ENCODE measurements at regions not wholly inside any gene's neighbourhood (a gene's known extent, or its start where the extent isn't known, plus 50 kb on each side); places are given as distances from the start of the nearest gene placed in this dataset.
"Not testable (repeated sequence)": the region's sequence is repeated elsewhere in the genome, so short reads cannot be mapped to it uniquely, and the experiment has no call there.

DNA sequence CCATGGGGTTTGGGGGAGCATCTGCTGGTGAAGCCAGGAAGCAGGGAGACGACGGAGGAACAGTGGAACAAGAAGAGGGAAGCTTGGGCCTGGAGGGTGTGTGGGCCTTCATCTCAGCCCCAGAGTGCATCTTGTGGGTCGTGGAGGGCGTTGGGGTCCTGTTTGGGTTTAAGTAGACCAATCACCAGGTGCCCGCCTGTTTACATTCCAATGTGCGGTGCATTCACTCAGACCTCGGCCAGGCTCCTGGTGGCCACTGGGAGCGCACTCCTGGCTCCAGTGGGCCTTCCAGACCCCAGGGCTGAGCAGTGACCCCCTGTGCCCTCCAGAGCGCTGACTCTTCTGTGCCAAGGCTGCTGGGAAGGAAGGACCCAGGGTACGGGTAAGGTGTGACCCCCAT lies 293.7 kb downstream of the NDUFA10 start:
- DNase-seq (ENCODE audit: low read depth, low spot score) (no peak), FAIRE-seq (no peak)
- no peaks in the 10 kb centered on the region for H4K20me1 ChIP-seq (ENCODE audit: control insufficient read depth, extremely low read depth, insufficient read depth, low read length)
- H2AFZ ChIP-seq (ENCODE audit: control insufficient read depth, low read length): no peak overlapping the region
- no peak overlapping the region for H3K4me3 ChIP-seq (ENCODE audit: control insufficient read depth in 2 of 3, extremely low read depth in 1 of 3, insufficient read depth in 2 of 3, low read depth in 1 of 3, low read length in 3 of 3)
- no peak overlapping the region for H3K9ac ChIP-seq (ENCODE audit: control insufficient read depth, extremely low read depth, insufficient read depth, low read length)
- no peak overlapping the region for H3K27ac ChIP-seq (ENCODE audit: control insufficient read depth, insufficient read depth, low read length)
- H3K36me3 ChIP-seq (ENCODE audit: control insufficient read depth in 2 of 2, extremely low read depth in 1 of 2, insufficient read depth in 2 of 2, low read length in 2 of 2): no peaks in the 10 kb centered on the region
- H3K9me3 ChIP-seq (ENCODE audit: control insufficient read depth, low read depth, low read length): no peaks in the 10 kb centered on the region
- TF ChIP-seq EZH2 (IDR thresholded peaks at IDR 0.05; ENCODE audit: low read length): no peak
- TF ChIP-seq, protein P1, sequence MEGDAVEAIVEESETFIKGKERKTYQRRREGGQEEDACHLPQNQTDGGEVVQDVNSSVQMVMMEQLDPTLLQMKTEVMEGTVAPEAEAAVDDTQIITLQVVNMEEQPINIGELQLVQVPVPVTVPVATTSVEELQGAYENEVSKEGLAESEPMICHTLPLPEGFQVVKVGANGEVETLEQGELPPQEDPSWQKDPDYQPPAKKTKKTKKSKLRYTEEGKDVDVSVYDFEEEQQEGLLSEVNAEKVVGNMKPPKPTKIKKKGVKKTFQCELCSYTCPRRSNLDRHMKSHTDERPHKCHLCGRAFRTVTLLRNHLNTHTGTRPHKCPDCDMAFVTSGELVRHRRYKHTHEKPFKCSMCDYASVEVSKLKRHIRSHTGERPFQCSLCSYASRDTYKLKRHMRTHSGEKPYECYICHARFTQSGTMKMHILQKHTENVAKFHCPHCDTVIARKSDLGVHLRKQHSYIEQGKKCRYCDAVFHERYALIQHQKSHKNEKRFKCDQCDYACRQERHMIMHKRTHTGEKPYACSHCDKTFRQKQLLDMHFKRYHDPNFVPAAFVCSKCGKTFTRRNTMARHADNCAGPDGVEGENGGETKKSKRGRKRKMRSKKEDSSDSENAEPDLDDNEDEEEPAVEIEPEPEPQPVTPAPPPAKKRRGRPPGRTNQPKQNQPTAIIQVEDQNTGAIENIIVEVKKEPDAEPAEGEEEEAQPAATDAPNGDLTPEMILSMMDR (optimal IDR thresholded peaks at IDR 0.05 in 1 of 3, IDR thresholded peaks at IDR 0.05 in 1 of 3, conservative IDR thresholded peaks at IDR 0.05 in 1 of 3; ENCODE audit: extremely low read depth in 1 of 3, insufficient read depth in 2 of 3, low read length in 3 of 3): no peak
- no peaks in the 10 kb centered on the region for H3K9me1 ChIP-seq (ENCODE audit: control insufficient read depth, extremely low read depth, insufficient read depth, low read length)
- dilution Hi-C loops (cut with MboI; ENCODE audit: extremely low pct_ligation_motif_present, low sequenced_read_pairs): no loop called here
- H3K79me2 ChIP-seq (ENCODE audit: control insufficient read depth, insufficient read depth, low read length): no peaks in the 10 kb centered on the region
- no peaks in the 10 kb centered on the region for H3K4me1 ChIP-seq (ENCODE audit: control insufficient read depth, extremely low read depth, insufficient read depth, low read length)
- H3K4me2 ChIP-seq (ENCODE audit: control insufficient read depth, extremely low read depth, insufficient read depth, low read depth, low read length): no peak overlapping the region
- H3K27me3 ChIP-seq (ENCODE audit: control insufficient read depth, extremely low read depth, insufficient read depth, low read length): peaks cover 4% of the 10 kb centered on the region

DNA sequence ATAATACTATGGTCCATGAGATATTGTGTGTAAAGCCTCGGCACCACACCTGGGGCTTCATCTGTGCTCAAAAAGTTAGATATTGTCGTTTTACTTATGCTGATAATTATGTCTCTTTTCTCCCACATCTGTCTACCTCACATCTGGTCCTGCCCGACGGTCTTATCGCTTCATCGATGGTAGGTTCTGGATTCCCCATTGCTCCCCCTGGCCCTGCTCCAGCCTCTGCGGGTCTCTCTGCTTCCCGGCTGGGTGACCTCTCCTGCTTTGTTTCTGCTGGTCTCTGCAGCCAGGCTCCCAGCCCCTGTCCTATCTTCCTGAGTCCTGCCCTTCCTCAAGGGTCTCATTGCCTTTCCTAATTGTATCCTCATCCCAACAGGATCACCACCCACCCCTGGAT lies 294.2 kb downstream of the NDUFA10 start:
- H3K27me3 ChIP-seq (ENCODE audit: control insufficient read depth, extremely low read depth, insufficient read depth, low read length): peaks cover 3% of the 10 kb centered on the region
- no peak overlapping the region for H3K27ac ChIP-seq (ENCODE audit: control insufficient read depth, insufficient read depth, low read length)
- FAIRE-seq (no peak), DNase-seq (ENCODE audit: low read depth, low spot score) (no peak)
- no peak overlapping the region for H3K4me3 ChIP-seq (ENCODE audit: control insufficient read depth in 2 of 3, extremely low read depth in 1 of 3, insufficient read depth in 2 of 3, low read depth in 1 of 3, low read length in 3 of 3)
- no peaks in the 10 kb centered on the region for H3K4me1 ChIP-seq (ENCODE audit: control insufficient read depth, extremely low read depth, insufficient read depth, low read length)
- H3K79me2 ChIP-seq (ENCODE audit: control insufficient read depth, insufficient read depth, low read length): no peaks in the 10 kb centered on the region
- H3K4me2 ChIP-seq (ENCODE audit: control insufficient read depth, extremely low read depth, insufficient read depth, low read depth, low read length): no peak overlapping the region
- no peak overlapping the region for H3K9ac ChIP-seq (ENCODE audit: control insufficient read depth, extremely low read depth, insufficient read depth, low read length)
- H4K20me1 ChIP-seq (ENCODE audit: control insufficient read depth, extremely low read depth, insufficient read depth, low read length): no peaks in the 10 kb centered on the region
- dilution Hi-C loops (cut with MboI; ENCODE audit: extremely low pct_ligation_motif_present, low sequenced_read_pairs): no loop called here
- no peak overlapping the region for H2AFZ ChIP-seq (ENCODE audit: control insufficient read depth, low read length)
- H3K9me1 ChIP-seq (ENCODE audit: control insufficient read depth, extremely low read depth, insufficient read depth, low read length): no peaks in the 10 kb centered on the region
- H3K9me3 ChIP-seq (ENCODE audit: control insufficient read depth, low read depth, low read length): no peaks in the 10 kb centered on the region
- no peaks in the 10 kb centered on the region for H3K36me3 ChIP-seq (ENCODE audit: control insufficient read depth in 2 of 2, extremely low read depth in 1 of 2, insufficient read depth in 2 of 2, low read length in 2 of 2)
- no peak for TF ChIP-seq EZH2 (IDR thresholded peaks at IDR 0.05; ENCODE audit: low read length)
- TF ChIP-seq, protein P1 (optimal IDR thresholded peaks at IDR 0.05 in 1 of 3, IDR thresholded peaks at IDR 0.05 in 1 of 3, conservative IDR thresholded peaks at IDR 0.05 in 1 of 3; ENCODE audit: extremely low read depth in 1 of 3, insufficient read depth in 2 of 3, low read length in 3 of 3): no peak

DNA sequence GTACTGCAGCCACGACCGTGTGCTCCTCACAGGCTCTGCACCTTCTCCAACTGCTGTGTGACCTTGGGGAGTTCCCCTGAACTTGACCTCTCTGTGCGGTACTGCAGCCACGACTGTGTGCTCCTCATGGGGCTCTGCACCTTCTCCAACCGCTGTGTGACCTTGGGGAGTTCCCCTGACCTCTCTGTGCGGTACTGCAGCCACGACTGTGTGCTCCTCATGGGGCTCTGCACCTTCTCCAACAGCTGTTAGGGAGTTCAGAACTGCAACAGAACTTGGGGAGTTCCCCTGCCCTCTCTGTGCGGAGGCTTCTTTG lies 294.6 kb downstream of the NDUFA10 start:
- H3K4me1 ChIP-seq (ENCODE audit: control insufficient read depth, extremely low read depth, insufficient read depth, low read length); H3K36me3 ChIP-seq (ENCODE audit: control insufficient read depth in 2 of 2, extremely low read depth in 1 of 2, insufficient read depth in 2 of 2, low read length in 2 of 2); H3K9me3 ChIP-seq (ENCODE audit: control insufficient read depth, low read depth, low read length); DNase-seq (ENCODE audit: low read depth, low spot score); H3K4me3 ChIP-seq (ENCODE audit: control insufficient read depth in 2 of 3, extremely low read depth in 1 of 3, insufficient read depth in 2 of 3, low read depth in 1 of 3, low read length in 3 of 3); H2AFZ ChIP-seq (ENCODE audit: control insufficient read depth, low read length); H3K4me2 ChIP-seq (ENCODE audit: control insufficient read depth, extremely low read depth, insufficient read depth, low read depth, low read length); FAIRE-seq; H3K27me3 ChIP-seq (ENCODE audit: control insufficient read depth, extremely low read depth, insufficient read depth, low read length); H4K20me1 ChIP-seq (ENCODE audit: control insufficient read depth, extremely low read depth, insufficient read depth, low read length); H3K79me2 ChIP-seq (ENCODE audit: control insufficient read depth, insufficient read depth, low read length); dilution Hi-C loops (cut with MboI; ENCODE audit: extremely low pct_ligation_motif_present, low sequenced_read_pairs); H3K9me1 ChIP-seq (ENCODE audit: control insufficient read depth, extremely low read depth, insufficient read depth, low read length); H3K27ac ChIP-seq (ENCODE audit: control insufficient read depth, insufficient read depth, low read length); H3K9ac ChIP-seq (ENCODE audit: control insufficient read depth, extremely low read depth, insufficient read depth, low read length): not testable (repeated sequence)

Measured in keratinocyte (primary cell).